SU-DHL-6 (cell line): ENCODE measurements at regions not wholly inside any gene's neighbourhood (a gene's known extent, or its start where the extent isn't known, plus 50 kb on each side); places are given as distances from the start of the nearest gene placed in this dataset.

Source experiments
- H2AFZ ChIP-seq: fragments of 200-600 bp; sonication (generic); 2 replicates; pipeline ENCODE4 v1.6.1; 2014; ENCODE audit warnings: low read depth, mild to moderate bottlenecking, moderate library complexity, mixed read lengths, antibody characterized with exemption, low read length; ENCODE audit not compliant: severe bottlenecking
- H3F3A ChIP-seq: fragments of 200-600 bp; shearing (Covaris generic); 2 replicates; pipeline ENCODE4 v1.6.0; 2016; ENCODE audit warnings: antibody characterized with exemption, mild to moderate bottlenecking; ENCODE audit not compliant: insufficient read depth
- H3K27ac ChIP-seq: fragments of 200-600 bp; sonication (generic); 2 replicates; pipeline ENCODE4 v1.5.1; 2016; ENCODE audit warnings: low read depth, mild to moderate bottlenecking, low read length, moderate library complexity, mixed read lengths
- H3K27me3 ChIP-seq: fragments of 200-600 bp; sonication (generic), shearing (Covaris generic); 2 replicates; pipeline ENCODE4 v1.6.0; 2014; ENCODE audit warnings: mild to moderate bottlenecking, low read length
- H3K36me3 ChIP-seq: fragments of 200-600 bp; sonication (generic); 2 replicates; pipeline ENCODE4 v1.6.1; 2014; ENCODE audit warnings: mild to moderate bottlenecking, low read length, mixed read lengths
- H3K4me2 ChIP-seq: fragments of 300-600, 200-600 bp; shearing (Covaris generic), sonication (generic); 2 replicates; pipeline ENCODE4 v1.6.0; 2014; ENCODE audit warnings: low read length, low read depth, mild to moderate bottlenecking; ENCODE audit not compliant: poor library complexity, severe bottlenecking
- H3K4me3 ChIP-seq: fragments of 200-600 bp; sonication (generic); 2 replicates; pipeline ENCODE4 v1.5.1; 2014; ENCODE audit warnings: antibody characterized with exemption, low read length, mild to moderate bottlenecking, mixed read lengths; ENCODE audit not compliant: insufficient read depth, poor library complexity, severe bottlenecking
- H3K79me2 ChIP-seq: fragments of 200-600 bp; sonication (generic); 2 replicates; pipeline ENCODE4 v1.6.1; 2014; ENCODE audit warnings: mild to moderate bottlenecking, low read length, moderate library complexity; ENCODE audit not compliant: insufficient read depth
- H3K9ac ChIP-seq: fragments of 200-600 bp; sonication (generic); 2 replicates; pipeline ENCODE4 v1.7.0; 2014; ENCODE audit warnings: mild to moderate bottlenecking, low read length
- H3K9me2 ChIP-seq: fragments of 200-600 bp; sonication (generic); replicated peaks from 2 replicates; pipeline ENCODE4 v1.6.1; 2014; ENCODE audit warnings: low read length; ENCODE audit not compliant: insufficient read depth
- H3K9me3 ChIP-seq: fragments of 200-600 bp; sonication (generic); 2 replicates; pipeline ENCODE4 v1.6.1; 2014; ENCODE audit warnings: low read length, mixed read lengths; ENCODE audit not compliant: insufficient read depth
- H4K20me1 ChIP-seq: fragments of 200-600 bp; sonication (generic); 2 replicates; pipeline ENCODE4 v1.6.1; 2014; ENCODE audit warnings: low read depth, mild to moderate bottlenecking, antibody characterized with exemption, low read length, moderate library complexity, mixed read lengths
- EZH2phosphoT487 ChIP-seq: fragments of 200-600 bp; sonication (generic), shearing (Covaris generic); conservative IDR thresholded peaks from 2 replicates; pipeline ENCODE4 v1.6.1; 2018; ENCODE audit warnings: mild to moderate bottlenecking, antibody characterized with exemption, low read length, moderate library complexity, mixed read lengths
- TF ChIP-seq, protein P1 (sequence below): fragments of 200-600 bp; sonication (generic); IDR thresholded peaks from one replicate; pipeline ENCODE4 v1.5.1; 2017; ENCODE audit warnings: antibody characterized with exemption, mild to moderate bottlenecking, low read length, moderate library complexity; ENCODE audit not compliant: insufficient read depth, poor library complexity, severe bottlenecking

DNA sequence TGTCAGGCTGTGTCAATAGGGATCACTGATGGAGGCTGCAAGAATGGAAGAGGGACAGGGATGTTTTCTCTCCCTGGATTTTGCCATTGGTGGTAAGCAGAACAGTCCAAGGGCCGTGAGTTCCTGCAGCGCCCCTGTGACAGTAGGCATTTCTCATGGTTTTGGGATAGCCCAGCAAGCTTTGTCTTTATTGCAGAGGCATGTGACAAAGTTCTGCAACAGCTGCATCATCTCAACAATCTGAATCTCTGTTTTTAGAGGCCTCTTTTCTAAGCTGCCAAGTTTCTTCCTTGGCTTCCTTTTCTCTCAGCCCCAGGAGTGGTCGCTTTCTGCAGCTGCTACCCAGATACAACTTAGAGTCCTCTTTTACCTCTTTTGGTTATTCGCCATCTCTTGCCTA lies 95.7 kb upstream of the TSHZ3 start:
- H3K79me2 ChIP-seq = no peaks in the 10 kb centered on the region
- no peak overlapping the region for H3K9ac ChIP-seq
- TF ChIP-seq, protein P1, sequence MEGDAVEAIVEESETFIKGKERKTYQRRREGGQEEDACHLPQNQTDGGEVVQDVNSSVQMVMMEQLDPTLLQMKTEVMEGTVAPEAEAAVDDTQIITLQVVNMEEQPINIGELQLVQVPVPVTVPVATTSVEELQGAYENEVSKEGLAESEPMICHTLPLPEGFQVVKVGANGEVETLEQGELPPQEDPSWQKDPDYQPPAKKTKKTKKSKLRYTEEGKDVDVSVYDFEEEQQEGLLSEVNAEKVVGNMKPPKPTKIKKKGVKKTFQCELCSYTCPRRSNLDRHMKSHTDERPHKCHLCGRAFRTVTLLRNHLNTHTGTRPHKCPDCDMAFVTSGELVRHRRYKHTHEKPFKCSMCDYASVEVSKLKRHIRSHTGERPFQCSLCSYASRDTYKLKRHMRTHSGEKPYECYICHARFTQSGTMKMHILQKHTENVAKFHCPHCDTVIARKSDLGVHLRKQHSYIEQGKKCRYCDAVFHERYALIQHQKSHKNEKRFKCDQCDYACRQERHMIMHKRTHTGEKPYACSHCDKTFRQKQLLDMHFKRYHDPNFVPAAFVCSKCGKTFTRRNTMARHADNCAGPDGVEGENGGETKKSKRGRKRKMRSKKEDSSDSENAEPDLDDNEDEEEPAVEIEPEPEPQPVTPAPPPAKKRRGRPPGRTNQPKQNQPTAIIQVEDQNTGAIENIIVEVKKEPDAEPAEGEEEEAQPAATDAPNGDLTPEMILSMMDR = no peak
- TF ChIP-seq EZH2phosphoT487 = no peak
- no peaks in the 10 kb centered on the region; the same call in 1 of the 2 replicates for H3K9me3 ChIP-seq
- no peaks in the 10 kb centered on the region for H3F3A ChIP-seq
- H3K27ac ChIP-seq = no peak overlapping the region
- H3K9me2 ChIP-seq = no peaks in the 10 kb centered on the region
- no peak overlapping the region for H3K4me3 ChIP-seq
- H3K27me3 ChIP-seq = no peaks in the 10 kb centered on the region
- no peak overlapping the region for H2AFZ ChIP-seq
- H4K20me1 ChIP-seq = no peaks in the 10 kb centered on the region
- no peak overlapping the region for H3K4me2 ChIP-seq
- H3K36me3 ChIP-seq = no peaks in the 10 kb centered on the region

DNA sequence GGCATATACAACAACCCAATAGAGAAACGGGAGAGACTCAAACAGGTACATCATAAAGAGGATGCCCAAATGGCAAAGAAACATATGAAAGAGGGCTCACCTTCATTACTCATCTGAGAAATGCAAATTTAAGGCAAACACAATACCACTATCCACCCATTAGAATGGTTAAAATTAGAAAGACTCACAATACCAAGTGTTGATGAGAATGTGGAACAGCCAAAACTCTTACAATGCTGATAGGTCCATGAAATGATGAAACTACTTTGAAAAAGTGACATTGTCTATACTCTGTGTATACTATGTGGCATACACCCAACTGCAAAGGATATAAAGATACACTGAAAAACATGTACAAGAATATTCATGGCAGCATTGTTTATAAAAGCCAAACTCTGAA lies 96.2 kb upstream of the TSHZ3 start:
- Histone ChIP-seq H4K20me1 (no peaks in the 10 kb centered on the region), H3K27ac (no peak overlapping the region), H2AFZ (no peak overlapping the region), H3K27me3 (no peaks in the 10 kb centered on the region), H3K4me3 (no peak overlapping the region), H3F3A (no peaks in the 10 kb centered on the region), H3K79me2 (no peaks in the 10 kb centered on the region), H3K4me2 (no peak overlapping the region), H3K9me2 (no peaks in the 10 kb centered on the region), H3K9ac (no peak overlapping the region), H3K36me3 (no peaks in the 10 kb centered on the region), H3K9me3 (no peaks in the 10 kb centered on the region; the same call in 1 of the 2 replicates)
- TF ChIP-seq EZH2phosphoT487 = no peak
- TF ChIP-seq, protein P1 = no peak

DNA sequence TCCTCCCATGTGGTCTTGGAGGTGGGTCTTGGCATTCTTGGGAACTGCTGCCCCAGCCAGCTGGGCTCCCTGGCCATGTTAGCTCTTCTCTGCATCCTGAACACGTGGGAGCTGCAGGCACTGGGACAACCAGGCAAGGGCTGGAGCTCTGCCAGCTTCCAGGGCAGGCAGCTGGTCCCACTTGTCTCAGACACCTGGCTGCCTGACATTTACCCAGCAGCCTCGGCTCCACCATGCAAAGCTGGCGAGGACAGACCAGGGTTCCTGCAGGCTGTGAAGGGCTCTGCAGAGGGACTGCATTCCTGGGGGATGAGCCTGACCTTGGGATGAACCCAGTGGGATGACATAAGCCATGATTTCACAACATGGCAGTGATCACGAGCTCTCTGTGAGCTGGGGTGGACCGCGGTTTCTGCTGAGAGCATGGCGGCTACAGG lies 99.0 kb upstream of the TSHZ3 start:
- Histone ChIP-seq H3K9me2 (no peaks in the 10 kb centered on the region), H2AFZ (no peak overlapping the region)

More for the DNA sequence above, 99.0 kb upstream of the TSHZ3 start:
- Histone ChIP-seq H3F3A (no peaks in the 10 kb centered on the region), H3K27me3 (no peaks in the 10 kb centered on the region), H3K4me2 (no peak overlapping the region), H3K36me3 (0 out of 2 replicates have a peak, but pooled peaks cover 2% of the 10 kb centered on the region), H3K79me2 (no peaks in the 10 kb centered on the region), H3K9ac (no peak overlapping the region), H3K4me3 (no peak overlapping the region), H3K27ac (no peak overlapping the region), H3K9me3 (no peaks in the 10 kb centered on the region; the same call in 1 of the 2 replicates), H4K20me1 (no peaks in the 10 kb centered on the region)
- TF ChIP-seq, protein P1 = no peak
- no peak for TF ChIP-seq EZH2phosphoT487
